ENCODE measurements at regions not wholly inside any gene's neighbourhood (a gene's known extent, or its start where the extent isn't known, plus 50 kb on each side); places are given as distances from the start of the nearest gene placed in this dataset.

DNA sequence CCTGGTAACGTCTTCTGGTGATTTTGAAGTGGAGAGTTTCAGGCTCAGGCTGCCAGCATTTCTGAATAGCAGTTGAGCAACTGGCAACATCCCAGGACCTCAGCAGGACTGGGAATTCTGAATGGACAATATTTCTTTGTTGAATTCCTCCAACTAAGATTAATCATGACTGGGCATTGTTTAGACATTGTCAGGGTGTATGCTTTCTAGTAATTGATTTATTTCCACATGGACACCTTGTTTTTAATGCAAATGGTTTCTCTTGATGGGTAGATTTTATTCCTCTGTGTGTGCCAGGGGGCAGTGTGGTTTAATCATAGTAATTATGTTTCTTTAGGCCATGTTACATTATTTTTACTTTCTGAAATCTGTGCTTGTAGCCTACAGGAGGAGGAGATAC is 1004.7 kb upstream of the LCORL start:
- TF ChIP-seq, protein P1, sequence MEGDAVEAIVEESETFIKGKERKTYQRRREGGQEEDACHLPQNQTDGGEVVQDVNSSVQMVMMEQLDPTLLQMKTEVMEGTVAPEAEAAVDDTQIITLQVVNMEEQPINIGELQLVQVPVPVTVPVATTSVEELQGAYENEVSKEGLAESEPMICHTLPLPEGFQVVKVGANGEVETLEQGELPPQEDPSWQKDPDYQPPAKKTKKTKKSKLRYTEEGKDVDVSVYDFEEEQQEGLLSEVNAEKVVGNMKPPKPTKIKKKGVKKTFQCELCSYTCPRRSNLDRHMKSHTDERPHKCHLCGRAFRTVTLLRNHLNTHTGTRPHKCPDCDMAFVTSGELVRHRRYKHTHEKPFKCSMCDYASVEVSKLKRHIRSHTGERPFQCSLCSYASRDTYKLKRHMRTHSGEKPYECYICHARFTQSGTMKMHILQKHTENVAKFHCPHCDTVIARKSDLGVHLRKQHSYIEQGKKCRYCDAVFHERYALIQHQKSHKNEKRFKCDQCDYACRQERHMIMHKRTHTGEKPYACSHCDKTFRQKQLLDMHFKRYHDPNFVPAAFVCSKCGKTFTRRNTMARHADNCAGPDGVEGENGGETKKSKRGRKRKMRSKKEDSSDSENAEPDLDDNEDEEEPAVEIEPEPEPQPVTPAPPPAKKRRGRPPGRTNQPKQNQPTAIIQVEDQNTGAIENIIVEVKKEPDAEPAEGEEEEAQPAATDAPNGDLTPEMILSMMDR (IDR thresholded peaks at IDR 0.05 in 8 of 11, conservative IDR thresholded peaks at IDR 0.05 in 3 of 11): no peak
- TF ChIP-seq POLR2AphosphoS5 (IDR thresholded peaks at IDR 0.05) (no peak), POLR2A (IDR thresholded peaks at IDR 0.05) (no peak)
